HG03280 (cell line): ENCODE measurements at regions not wholly inside any gene's neighbourhood (a gene's known extent, or its start where the extent isn't known, plus 50 kb on each side); places are given as distances from the start of the nearest gene placed in this dataset.
A peak's percentile ranks its signal among the peaks of the same experiment; 100 is the strongest.
"Not testable (repeated sequence)": the region's sequence is repeated elsewhere in the genome, so short reads cannot be mapped to it uniquely, and the experiment has no call there.

ENCODE experiments used
- ATAC-seq: cut with Tn5 transposase; IDR thresholded peaks from one replicate; pipeline ENCODE4 v1.9.1; 2021; ENCODE audit warnings: mild to moderate bottlenecking, moderate library complexity; ENCODE audit not compliant: unreplicated experiment

DNA sequence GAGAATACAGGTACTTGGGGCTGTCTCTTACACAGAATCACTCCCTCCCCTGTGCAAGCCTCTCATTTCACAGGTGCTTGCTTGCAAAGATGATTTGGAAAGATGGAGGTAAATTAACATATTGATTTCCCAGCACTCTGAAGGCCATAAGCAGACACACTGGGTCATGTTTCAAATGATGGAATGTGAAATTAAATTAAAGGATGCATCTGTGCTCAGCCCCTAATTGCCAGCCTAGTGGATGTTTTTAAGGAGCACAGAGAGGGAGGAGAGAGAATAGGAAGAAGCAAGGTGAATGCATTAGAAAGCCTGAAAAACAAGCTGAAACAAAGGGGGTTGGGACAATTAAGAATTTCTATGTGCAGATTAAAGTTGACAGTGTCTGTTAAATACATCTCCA lies 96.1 kb upstream of the GRIP1 start:
- no peak for ATAC-seq

DNA sequence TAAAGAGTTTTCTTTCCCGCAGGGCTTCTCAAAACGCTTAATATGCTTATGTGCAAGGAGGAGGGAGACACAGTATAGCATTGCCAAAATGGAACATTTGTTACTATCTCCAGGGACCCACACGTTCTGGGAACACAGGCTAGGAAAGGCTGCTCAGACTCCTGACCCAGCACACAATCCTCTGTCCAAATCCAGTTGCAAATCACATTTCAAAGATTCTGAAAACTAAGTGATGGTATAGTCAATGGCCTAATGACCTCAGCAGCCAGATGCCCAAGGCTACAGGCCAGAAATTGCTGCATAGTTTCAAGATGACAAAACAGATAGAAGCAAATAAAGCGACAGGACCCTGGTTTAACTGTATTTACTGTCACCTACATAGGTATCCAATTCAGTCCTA lies 97.0 kb upstream of the GRIP1 start:
- no peak for ATAC-seq

DNA sequence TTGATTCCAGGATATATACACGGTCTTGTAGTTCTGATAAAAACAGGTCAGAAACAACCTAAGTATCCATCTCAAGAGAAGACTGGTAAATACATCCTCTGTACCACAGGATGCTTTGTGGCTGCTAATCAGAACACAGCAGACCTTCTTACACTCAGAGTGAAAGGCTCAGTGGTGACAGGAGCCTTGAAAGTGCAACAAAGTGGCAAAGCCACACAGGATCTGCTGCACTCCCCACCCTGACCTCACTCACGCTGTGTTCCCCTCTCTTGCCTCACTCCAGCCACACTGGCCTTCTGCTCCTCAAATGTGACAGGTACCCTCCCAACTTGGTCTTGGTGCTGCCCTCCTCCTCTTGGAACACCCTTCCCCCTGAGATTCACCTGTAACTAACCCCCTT lies 98.1 kb upstream of the GRIP1 start:
- peak; percentile 92 for ATAC-seq

DNA sequence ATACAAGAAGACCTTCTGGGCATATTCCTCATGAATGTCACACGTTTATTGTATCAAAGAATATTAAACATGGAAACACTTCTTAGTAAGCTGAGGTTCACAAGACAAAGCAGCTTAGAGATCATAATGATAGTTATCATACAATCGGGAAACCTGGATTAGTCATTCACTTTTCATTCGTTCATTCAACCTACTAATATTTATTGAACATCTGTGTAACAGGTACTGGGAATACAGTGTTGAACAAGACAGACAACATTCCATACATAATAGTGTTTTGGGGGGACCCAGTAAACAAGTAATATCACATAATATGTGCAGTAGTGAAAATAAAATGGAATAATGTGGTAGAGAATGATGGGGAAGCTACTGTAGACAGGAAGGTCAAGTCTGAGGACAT lies 100.6 kb upstream of the GRIP1 start:
- ATAC-seq, result no peak

DNA sequence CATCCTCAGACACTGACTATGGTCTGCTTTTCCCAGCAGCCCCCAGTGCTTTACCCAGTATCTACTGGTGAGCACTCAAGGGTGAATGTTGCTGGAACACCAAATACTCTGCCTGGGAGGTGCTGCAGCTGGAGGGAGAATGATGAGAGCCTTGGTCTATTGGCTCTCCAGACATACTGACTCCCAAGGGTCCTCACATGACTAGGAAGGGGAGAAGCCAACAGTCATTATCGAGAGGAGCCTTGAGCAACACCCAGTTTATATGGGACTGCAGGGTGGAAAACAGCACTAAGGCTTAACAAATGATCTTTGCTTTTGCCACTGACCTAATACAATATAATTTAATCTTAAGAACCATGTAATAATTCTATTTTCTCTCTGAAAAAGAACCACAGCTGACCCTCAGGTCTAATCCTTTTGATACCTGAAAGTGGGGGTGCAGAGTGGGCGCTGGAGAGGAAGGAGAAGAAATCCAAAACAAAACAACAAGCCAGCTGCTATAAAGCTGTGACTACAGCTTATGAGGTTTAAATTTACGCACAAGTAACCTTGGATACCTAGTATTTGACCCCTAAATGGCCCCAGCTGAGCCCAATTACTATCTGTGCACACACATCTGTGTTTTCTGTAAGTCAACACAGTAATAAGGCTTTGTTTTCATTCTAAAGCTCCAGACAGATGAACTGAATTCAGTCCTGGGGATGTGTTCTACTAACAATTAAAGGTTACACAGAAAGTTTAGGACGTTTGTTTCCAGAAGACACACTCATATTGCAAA lies 107.8 kb upstream of the GRIP1 start:
- ATAC-seq, result no peak

DNA sequence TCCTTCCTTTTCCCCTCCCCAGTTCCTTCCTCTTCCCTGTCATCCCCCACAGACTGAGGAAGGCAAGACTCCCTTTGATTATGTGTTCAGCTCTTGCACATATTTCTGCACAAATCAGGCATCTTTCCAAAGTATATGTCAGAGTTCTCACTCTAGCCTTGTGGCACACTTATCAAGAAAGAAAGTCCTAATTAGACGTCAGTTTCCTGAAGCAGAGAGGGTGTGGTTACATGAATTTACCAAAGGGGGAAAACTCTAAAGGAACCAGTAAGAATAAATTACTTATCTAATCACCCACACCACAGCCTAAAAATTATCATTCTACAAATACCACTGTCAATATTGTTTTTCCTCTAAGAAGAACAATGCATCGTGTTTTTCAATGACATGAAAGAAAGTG lies 120.7 kb upstream of the GRIP1 start:
- ATAC-seq, result no peak

DNA sequence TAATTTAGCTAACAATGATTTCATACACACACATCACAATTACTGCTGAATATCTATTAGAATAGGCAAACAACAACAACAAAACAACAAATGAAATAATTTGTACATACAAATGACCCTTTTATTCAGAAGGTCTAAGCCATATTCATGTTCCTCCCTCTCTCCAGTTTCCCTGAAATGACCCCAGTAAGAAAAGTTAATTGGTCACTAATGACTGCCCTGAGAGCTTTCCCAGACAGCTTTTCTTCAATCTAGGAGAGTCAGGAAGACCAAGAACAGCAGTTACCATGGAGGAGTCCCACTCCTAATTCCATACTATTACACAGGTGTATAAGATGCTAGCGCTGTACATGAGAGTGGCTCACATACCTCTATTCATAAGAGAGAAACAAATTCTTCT lies 121.2 kb upstream of the GRIP1 start:
- ATAC-seq, result no peak

DNA sequence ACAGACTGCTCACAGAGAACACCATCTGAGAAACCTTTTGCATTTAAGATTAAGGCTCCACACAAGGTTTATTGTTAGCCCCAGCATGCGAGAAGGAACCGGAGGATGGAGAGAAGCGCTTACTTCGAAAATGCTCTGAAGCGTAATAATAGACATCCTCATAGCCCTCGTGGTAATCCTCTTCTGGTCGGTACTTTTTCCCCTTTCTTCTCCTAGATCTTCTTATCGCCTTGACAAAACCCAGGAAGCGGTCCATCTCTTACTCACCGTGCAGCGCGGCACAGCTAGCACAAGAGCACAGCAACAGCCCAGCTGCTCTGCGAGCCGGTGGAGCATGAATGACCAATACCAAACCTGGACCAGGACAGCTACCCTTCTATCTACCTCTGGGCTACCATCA lies 125.1 kb upstream of the GRIP1 start:
- ATAC-seq, result no peak

DNA sequence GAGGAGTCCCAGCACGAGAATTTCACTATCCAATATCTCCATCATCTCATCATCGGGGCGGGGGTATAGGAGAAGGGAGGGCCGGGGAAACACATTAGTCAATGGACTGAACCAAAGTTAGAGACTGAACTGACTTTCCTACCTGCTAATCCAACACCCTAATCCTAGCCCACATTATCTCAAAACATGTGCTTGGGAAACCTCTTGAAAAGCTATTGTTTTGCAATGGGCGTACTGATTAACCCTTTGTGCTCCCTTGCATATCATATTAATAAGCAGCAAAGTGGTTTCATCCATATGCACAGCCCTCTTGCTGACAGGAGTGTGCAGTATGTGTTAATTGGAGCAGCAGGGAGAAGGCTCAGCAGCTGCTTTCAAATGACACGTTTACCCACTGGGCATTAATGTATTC lies 125.7 kb upstream of the GRIP1 start:
- ATAC-seq, result no peak

DNA sequence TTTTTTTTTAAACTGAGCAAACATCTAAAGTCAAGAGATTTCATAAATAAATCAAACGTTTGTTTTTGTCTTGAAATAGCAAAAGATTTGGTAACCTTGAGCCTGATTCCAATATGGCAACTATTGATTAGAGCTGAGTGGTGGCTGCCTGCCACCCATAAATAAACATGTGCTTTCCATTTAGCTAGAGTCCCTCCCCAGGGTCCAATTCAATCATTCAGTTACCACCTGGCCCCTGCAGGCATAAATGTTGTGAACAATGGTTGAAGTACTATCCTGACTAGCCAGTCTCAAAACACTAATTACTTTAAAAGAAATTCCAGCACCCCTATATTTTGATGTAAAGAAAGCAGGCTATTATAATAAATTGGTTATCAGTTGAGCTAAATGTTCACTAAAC lies 129.7 kb upstream of the GRIP1 start:
- no peak for ATAC-seq

DNA sequence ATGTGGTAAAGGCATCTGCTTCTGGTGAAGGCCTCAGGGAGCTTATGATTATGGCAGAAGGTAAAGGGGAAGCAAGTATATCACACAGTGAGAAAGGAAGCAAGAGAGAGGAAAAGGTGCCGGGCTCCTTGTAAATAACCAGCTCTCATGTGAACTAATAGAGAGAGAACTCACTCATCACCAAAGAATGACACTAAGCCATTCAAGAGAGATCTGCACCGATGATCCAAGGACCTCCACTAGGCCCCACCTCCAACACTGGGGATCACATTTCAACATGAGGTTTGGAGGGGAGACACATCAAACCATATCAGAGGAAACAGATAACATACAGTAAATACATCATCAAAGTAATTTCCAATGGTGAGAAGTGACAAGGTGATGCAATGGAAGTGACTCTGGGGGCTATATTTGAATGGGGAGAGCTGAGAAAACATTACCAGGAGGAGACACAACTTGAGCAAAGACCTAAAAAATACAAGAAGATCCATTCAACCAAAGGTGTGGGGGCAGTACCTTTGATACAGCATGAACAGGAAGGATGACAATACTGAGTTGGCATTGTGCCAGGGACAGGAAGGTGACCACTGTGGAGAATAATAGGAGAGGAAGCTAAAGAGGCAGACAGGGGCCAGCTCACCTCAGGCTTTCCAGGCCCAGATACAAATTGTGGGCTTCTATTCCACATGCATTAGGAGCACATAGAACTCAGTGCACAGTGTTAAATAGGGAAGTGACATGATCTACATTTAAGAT lies 134.4 kb upstream of the GRIP1 start:
- no peak for ATAC-seq

DNA sequence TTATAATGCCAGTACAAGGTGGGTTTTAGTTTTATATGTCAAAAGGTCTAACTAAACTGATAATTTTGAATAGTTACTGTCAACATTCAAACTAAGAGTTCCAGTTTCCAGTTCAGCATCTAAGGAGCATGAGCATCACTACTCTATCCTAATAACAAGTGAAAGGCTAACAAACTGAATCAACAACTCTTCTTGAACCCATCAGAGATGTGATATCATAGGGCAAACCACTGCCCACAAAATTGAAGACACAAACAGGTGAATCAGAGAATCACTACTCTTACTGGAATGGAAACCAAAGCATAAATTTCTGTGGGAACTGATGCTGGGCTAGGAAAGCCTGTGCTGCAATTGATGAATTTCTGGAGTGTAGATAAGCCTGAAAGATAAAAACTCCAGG lies 140.7 kb upstream of the GRIP1 start:
- no peak for ATAC-seq

DNA sequence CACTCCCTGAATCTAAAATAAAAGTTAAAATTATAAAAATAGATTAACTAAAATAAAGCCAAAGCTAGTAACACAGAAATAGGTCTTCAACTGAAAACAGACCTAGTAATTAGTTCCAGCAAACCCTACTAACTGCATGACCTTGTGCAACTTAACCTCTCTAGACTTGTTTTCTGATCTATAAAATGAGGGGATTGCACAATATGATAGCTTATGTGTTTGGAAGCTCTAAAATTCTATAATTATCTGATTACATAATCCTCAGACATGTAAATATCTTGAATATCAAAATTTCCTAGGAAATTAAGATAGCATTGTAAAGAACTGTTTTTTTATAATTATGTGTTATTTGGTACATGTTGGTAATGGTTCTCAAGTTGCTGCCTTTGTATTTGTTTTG lies 144.1 kb upstream of the GRIP1 start:
- ATAC-seq, result no peak

DNA sequence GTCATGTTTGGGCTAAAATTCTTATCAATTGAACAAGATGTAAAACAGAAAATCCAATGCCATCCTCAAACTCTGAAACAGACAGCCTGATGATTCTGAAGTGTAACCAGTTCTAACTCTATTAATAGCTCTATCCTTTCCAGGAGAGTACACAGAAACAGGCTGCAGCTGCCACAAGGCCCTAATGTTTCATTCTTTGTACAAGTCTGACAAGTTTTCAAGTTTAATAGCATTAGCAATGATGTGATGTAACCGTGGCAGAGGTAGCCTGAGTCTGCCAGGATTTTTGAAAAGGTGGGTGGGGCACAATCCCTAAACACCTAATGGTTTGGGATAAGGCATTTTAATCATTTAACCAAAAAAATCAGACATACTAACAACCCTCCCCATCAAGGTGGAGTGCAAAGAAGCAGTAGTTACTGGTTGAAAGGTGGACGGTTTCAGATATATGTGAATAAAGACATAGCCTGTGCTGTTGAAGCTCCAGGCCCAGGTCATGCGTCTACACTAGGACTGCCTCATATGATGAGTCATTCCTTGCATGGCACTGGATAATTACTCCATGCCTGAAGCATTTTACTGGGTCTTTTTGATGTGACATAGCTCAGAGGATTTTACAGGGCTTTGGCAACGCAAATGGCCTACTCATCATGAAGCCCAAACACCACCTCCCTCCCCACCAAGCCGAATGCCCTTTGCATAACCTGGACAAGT lies 145.1 kb upstream of the GRIP1 start:
- ATAC-seq, result no peak

DNA sequence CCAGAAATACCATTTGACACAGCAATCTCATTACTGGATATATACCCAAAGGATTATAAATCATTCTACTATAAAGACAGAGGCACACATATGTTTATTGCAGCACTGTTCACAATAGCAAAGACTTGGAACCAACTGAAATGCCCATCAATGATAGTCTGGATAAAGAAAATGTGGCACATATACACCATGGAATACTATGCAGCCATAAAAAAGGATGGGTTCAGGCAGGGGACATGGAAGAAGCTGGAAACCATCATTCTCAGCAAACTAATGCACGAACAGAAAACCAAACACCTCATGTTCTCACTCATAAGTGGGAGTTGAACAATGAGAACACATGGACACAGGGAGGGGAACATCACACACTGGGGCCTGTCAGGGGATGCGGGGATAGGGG lies 147.0 kb upstream of the GRIP1 start:
- not testable (repeated sequence) for ATAC-seq

DNA sequence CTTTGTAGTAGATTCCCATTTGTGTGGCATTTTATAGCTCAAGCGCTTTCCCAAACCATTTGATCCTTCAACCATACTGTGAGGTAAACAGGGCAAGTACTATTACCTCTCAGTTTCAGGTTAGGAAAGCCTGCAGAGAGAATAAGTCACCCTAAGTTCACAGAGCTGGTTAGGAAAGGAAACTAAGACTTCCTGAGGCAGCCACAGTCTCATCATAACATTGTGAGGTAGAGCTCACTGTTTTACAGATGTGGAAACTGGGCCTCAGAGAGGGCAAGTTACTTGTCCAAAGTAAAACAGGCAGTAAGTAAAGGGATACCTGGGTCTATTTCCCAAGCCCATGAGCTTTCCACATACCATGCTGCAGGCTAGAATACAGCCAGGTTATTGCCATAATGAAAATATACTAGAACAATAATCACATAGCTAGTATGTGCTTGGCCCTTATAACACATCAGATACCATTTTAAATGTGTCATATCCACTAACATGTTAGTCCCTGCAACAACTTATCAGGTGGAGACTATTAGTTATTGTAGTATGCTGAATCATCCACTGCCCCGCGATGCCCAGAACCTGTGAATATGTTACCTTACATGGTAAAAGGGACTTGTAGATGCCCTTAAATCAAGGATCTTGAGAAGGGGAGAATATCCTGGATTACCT lies 150.9 kb upstream of the GRIP1 start:
- no peak for ATAC-seq

DNA sequence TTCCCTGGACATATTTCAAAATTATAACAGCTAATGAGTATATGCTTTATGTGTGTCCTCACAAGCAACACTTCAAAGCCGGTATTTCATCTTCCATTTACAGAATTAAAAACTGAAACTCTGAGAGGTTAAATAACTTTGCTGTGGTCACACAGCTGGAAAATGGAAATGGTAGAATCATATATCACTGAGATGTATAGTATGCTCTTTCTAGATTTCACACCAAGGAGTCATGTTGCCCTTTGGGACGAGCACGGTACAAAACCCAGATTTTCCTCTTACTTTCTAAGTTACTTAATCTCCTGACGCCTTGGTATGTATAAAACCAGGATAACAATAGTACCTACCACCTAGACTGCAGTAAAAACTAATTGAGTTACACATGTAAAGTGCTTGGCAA lies 152.6 kb upstream of the GRIP1 start:
- no peak for ATAC-seq

DNA sequence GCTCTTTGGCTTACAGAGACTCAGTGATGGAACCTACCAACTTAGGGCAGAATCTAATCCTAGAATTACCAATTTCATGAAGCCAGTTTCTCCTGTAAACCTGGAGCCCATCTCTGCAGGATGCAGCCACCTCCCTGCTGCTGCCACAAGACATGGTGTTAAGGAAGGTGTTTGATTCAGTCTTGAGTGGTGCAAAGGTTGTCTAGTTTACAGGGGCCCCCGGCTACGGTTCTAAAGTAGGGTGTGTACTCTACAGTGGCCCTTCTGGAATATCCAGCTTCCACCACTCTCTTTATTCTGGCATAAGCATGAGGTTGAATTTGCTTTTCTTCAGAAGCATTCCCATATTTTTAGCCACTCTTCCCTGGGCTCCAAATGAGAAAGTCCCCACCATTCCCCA lies 154.1 kb upstream of the GRIP1 start:
- ATAC-seq, result no peak

DNA sequence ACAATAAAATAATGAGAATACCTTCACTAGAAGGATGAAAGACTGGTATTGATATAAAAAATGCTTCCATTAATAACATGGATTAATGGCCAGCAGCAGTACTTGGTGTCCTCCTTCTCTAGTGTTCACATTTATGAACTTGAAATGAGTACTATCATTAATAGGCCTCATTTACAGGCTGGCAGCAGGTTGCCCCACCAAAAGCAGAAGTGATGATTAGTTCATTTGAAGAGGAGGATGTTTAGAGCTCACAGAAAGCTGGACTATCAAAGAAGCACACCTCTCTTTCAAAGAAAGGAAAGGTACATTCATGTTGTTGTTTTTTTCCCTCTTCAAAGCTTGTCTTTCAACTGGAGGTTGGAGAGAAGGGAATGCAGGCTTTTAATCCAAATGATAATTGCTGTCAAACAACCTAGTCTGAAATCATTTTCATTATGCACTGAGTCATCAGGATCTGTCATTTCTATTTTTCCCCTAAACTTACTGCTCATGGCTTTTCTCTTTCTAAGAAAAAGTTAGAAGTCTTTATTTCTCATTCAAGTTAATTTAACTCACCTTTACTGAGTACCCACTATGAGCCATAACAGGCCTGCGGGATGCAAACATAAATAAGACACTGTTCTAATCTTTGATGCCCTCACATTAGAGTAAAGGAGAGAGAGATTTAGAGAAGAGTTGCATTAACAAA lies 157.9 kb upstream of the GRIP1 start:
- no peak for ATAC-seq

DNA sequence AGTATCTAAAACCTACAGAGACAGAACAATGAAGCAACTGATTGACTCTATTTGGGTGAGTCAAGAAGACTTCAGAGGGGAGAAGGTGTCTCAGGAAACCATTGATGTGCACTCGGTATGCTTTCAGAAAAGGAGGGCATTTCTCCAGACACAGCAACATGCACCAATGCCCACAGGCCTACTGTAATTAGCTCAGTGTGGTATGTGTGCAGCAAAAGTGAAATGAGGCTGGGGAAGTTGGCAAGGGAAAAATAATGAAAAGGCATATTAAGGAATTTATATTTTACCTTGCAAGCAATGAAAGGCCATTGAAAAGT lies 158.4 kb upstream of the GRIP1 start:
- no peak for ATAC-seq

DNA sequence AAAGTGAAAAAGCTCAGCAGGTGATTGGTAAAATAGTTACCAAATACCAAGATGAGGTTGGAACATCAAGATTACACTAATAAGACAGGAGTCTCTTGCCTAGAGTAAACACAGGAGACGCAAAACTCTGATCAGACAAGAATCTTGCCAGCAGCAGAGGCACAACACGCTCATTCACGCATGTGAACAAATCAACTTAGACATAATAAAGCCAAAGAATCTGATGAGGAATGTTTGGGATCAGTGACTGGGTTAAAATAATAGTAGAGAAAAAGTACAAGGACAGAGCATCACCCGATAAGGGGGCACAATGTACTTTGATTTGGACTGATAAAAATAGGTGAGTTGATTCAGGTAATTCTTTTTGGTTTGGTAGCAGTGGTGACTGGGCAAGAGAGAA lies 159.5 kb upstream of the GRIP1 start:
- ATAC-seq, result no peak
